SK-N-SH (cell line): ENCODE measurements at regions not wholly inside any gene's neighbourhood (a gene's known extent, or its start where the extent isn't known, plus 50 kb on each side); places are given as distances from the start of the nearest gene placed in this dataset.

Experiments
- CTCF ChIA-PET: fragments of 300-600, 350-600 bp; formaldehyde crosslinking; extraction: SDS; loops from one replicate; lab custom pipeline; 2021; lab: Yijun Ruan, JAX
- POLR2A ChIA-PET: fragments of 350-600 bp; sonication (Branson Sonifier 250); formaldehyde crosslinking; extraction: SDS; loops from one replicate; lab custom pipeline; 2020; ENCODE audit warnings: antibody characterized with exemption, inconsistent platforms; lab: Yijun Ruan, JAX
- DNase-seq: peaks from one replicate; pipeline ENCODE4 v3.0.0; 2012
- H2AFZ ChIP-seq: fragments of 200-600 bp; sonication (generic); 2 replicates; pipeline ENCODE4 v1.8.1; 2016; ENCODE audit warnings: antibody characterized with exemption, mild to moderate bottlenecking, low read depth
- H3F3A ChIP-seq: fragments of 200-600 bp; sonication (generic); replicated peaks from 2 replicates; pipeline ENCODE3; 2016; ENCODE audit warnings: antibody characterized with exemption, mild to moderate bottlenecking; ENCODE audit not compliant: insufficient read depth
- H3K27ac ChIP-seq, 2 experiments: fragments of 200-500 bp in 1 of 2; fragments of 200-600 bp in 1 of 2; sonication (Bioruptor generic) in 1 of 2; sonication (generic), shearing (Covaris generic) in 1 of 2; 2 replicates each; pipeline versions ENCODE4 v1.5.1 to v1.6.1; 2014 to 2016; ENCODE audit warnings: low read depth in 2 of 2, inconsistent platforms in 1 of 2, low read length in 1 of 2, mild to moderate bottlenecking in 1 of 2, mixed read lengths in 1 of 2
- H3K27me3 ChIP-seq: fragments of 200-600 bp; sonication (generic), shearing (Covaris generic); 2 replicates; pipeline ENCODE4 v1.6.1; 2016; ENCODE audit warnings: mixed run types; ENCODE audit not compliant: insufficient read depth
- H3K36me3 ChIP-seq, 2 experiments: fragments of 200-500 bp in 1 of 2; fragments of 200-600 bp in 1 of 2; sonication (Bioruptor generic) in 1 of 2; sonication (generic) in 1 of 2; replicated peaks in 1 of 2; 2 replicates each; pipeline versions ENCODE3 to v1.5.1; 2014 to 2016; ENCODE audit warnings: low read length in 1 of 2, mild to moderate bottlenecking in 1 of 2; ENCODE audit not compliant: insufficient read depth in 2 of 2, control insufficient read depth in 1 of 2
- H3K4me1 ChIP-seq, 2 experiments: fragments of 200-500 bp in 1 of 2; fragments of 200-600 bp in 1 of 2; sonication (Bioruptor generic) in 1 of 2; sonication (generic), shearing (Covaris generic) in 1 of 2; 2 replicates each; pipeline versions ENCODE4 v1.5.1 to v1.6.1; 2014 to 2016; ENCODE audit warnings: low read depth in 1 of 2, low read length in 1 of 2, mixed run types in 1 of 2; ENCODE audit not compliant: insufficient read depth in 2 of 2, control insufficient read depth in 1 of 2
- H3K4me2 ChIP-seq: fragments of 200-600 bp; sonication (generic), shearing (Covaris generic); 2 replicates; pipeline ENCODE4 v1.6.1; 2017; ENCODE audit warnings: mixed run types
- H3K4me3 ChIP-seq, 2 experiments: fragments of 200-500 bp in 1 of 2; fragments of 200-600 bp in 1 of 2; sonication (Bioruptor generic) in 1 of 2; sonication (generic), shearing (Covaris generic) in 1 of 2; 2 replicates each; pipeline versions ENCODE4 v1.5.1 to v1.8.1; 2014 to 2016; ENCODE audit warnings: low read depth in 2 of 2, inconsistent platforms in 1 of 2, low read length in 1 of 2, mild to moderate bottlenecking in 1 of 2, mixed read lengths in 1 of 2, moderate library complexity in 1 of 2
- H3K79me2 ChIP-seq: fragments of 200-600 bp; sonication (generic); 2 replicates; pipeline ENCODE4 v1.8.1; 2017; ENCODE audit warnings: mild to moderate bottlenecking; ENCODE audit not compliant: insufficient read depth
- H3K9ac ChIP-seq: fragments of 200-600 bp; sonication (generic); 2 replicates; pipeline ENCODE4 v1.6.1; 2017; ENCODE audit warnings: mixed run types
- H3K9me2 ChIP-seq: fragments of 200-600 bp; sonication (generic); 2 replicates; pipeline ENCODE4 v1.6.1; 2017; ENCODE audit warnings: mixed run types
- H3K9me3 ChIP-seq: fragments of 200-600 bp; sonication (generic); 2 replicates; pipeline ENCODE4 v1.6.1; 2017; ENCODE audit warnings: mixed run types, mild to moderate bottlenecking, moderate library complexity
- H4K20me1 ChIP-seq: fragments of 200-600 bp; sonication (generic); 2 replicates; pipeline ENCODE4 v1.6.1; 2017; ENCODE audit warnings: mild to moderate bottlenecking, mixed run types; ENCODE audit not compliant: insufficient read depth
- CTCF ChIP-seq: fragments of 200-600 bp; sonication (generic); IDR thresholded peaks from 2 replicates; pipeline ENCODE4 v1.6.1; 2017; ENCODE audit warnings: antibody characterized with exemption, mild to moderate bottlenecking, moderate library complexity
- FOSL2 ChIP-seq: IDR thresholded peaks from 2 replicates; pipeline ENCODE4 v1.4.0; 2012; ENCODE audit warnings: low read depth, mild to moderate bottlenecking, moderate library complexity, borderline replicate concordance
- MAX ChIP-seq: IDR thresholded peaks from 2 replicates; pipeline ENCODE4 v1.4.0; 2012; ENCODE audit warnings: low read depth
- RAD21 ChIP-seq: IDR thresholded peaks from 2 replicates; pipeline ENCODE4 v1.6.1; 2012; ENCODE audit warnings: mild to moderate bottlenecking, low read length
- RCOR1 ChIP-seq: fragments of 150-350 bp; IDR thresholded peaks from 2 replicates; pipeline ENCODE4 v1.6.1; 2017; ENCODE audit warnings: antibody characterized with exemption, low read length
- RXRA ChIP-seq: IDR thresholded peaks from 2 replicates; pipeline ENCODE4 v1.4.0; 2012; ENCODE audit warnings: low read depth, mild to moderate bottlenecking, borderline replicate concordance
- SMC3 ChIP-seq: IDR thresholded peaks from 2 replicates; pipeline ENCODE4 v1.6.1; 2012; ENCODE audit warnings: low read depth, low read length, improper control_type of control experiment
- TAF1 ChIP-seq: IDR thresholded peaks from 2 replicates; pipeline ENCODE4 v1.6.1; 2012; ENCODE audit warnings: low read depth, mild to moderate bottlenecking, low read length, moderate library complexity, borderline replicate concordance
- ZBTB33 ChIP-seq: IDR thresholded peaks from 2 replicates; pipeline ENCODE4 v1.4.0; 2012; ENCODE audit warnings: low read depth, borderline replicate concordance
- WGBS: methylation state at CpG from one replicate; pipeline ENCODE4 v1.1.6; 2017; ENCODE audit warnings: low lambda C conversion rate; 5-methylcytosine and 5-hydroxymethylcytosine counted together

- no peaks in the 10 kb centered on the region for H3K4me1 ChIP-seq
- no peak overlapping the region for H3K4me2 ChIP-seq
- H3K9ac ChIP-seq, result no peak overlapping the region
- no peaks in the 10 kb centered on the region for H3F3A ChIP-seq
- H3K9me2 ChIP-seq, result no peaks in the 10 kb centered on the region
- TF ChIP-seq CTCF (peak; percentile 57), RCOR1 (no peak), SMC3 (0 out of 2 replicates have a peak, but pooled peaks have one; percentile 12), RAD21 (peak; percentile 73)
- H3K27me3 ChIP-seq, result peaks cover 7% of the 10 kb centered on the region; the same call in 1 of the 2 replicates
- 23% methylated on average over 1 of the region's 1 CpG for WGBS
- peak; percentile 7 for DNase-seq
- no peak overlapping the region for H3K4me3 ChIP-seq
- H3K36me3 ChIP-seq, result no peaks in the 10 kb centered on the region
- no peaks in the 10 kb centered on the region for H3K79me2 ChIP-seq
- POLR2A ChIA-PET, result no interaction called here
- no peak overlapping the region for H3K27ac ChIP-seq
- no peak overlapping the region for H2AFZ ChIP-seq
- CTCF ChIA-PET, result interaction anchor here (0.6 to 0.7 kb wide), 3 partner anchors 132 to 377 kb away, joined by 3 read pairs; no protein-coding TSS in a partner anchor
- H3K9me3 ChIP-seq, result no peaks in the 10 kb centered on the region
- H4K20me1 ChIP-seq, result no peaks in the 10 kb centered on the region
Observed at GRCh38 chr4:175560604-175561003, 251.5 kb downstream of the GPM6A start.

GRCh38 chr4:175561696-175562095 lies 250.4 kb downstream of the GPM6A start:
- H3K9ac ChIP-seq, result no peak overlapping the region
- H3K27me3 ChIP-seq, result peaks cover 7% of the 10 kb centered on the region; the same call in 1 of the 2 replicates
- no peaks in the 10 kb centered on the region for H3K79me2 ChIP-seq
- DNase-seq, result no peak
- H2AFZ ChIP-seq, result no peak overlapping the region
- H3K4me1 ChIP-seq, result no peaks in the 10 kb centered on the region
- H3K4me2 ChIP-seq, result no peak overlapping the region
- ChIA-PET POLR2A (no interaction called here), CTCF (interaction anchor here (0.6 to 1.5 kb wide), 3 partner anchors 330 to 798 kb away, joined by 3 to 4 read pairs (median 3); no protein-coding TSS in a partner anchor)
- H3K27ac ChIP-seq, result no peak overlapping the region
- H3K9me2 ChIP-seq, result no peaks in the 10 kb centered on the region
- no peaks in the 10 kb centered on the region for H3K9me3 ChIP-seq
- no peaks in the 10 kb centered on the region for H3F3A ChIP-seq
- H4K20me1 ChIP-seq, result no peaks in the 10 kb centered on the region
- H3K4me3 ChIP-seq, result no peak overlapping the region
- H3K36me3 ChIP-seq, result no peaks in the 10 kb centered on the region
- TF ChIP-seq MAX (no peak), SMC3 (no peak), RXRA (no peak), ZBTB33 (no peak), TAF1 (no peak), FOSL2 (no peak)
- 11% methylated on average over 1 of the region's 1 CpG for WGBS
